CD4-positive, alpha-beta T cell (primary cell): ENCODE measurements at regions not wholly inside any gene's neighbourhood (a gene's known extent, or its start where the extent isn't known, plus 50 kb on each side); places are given as distances from the start of the nearest gene placed in this dataset.

Experiments used
- ATAC-seq: fragments of 200-7000 bp; cut with Tn5 transposase; one replicate; pipeline ENCODE4 v1.10.0; 2022; ENCODE audit warnings: mild to moderate bottlenecking; ENCODE audit not compliant: poor library complexity
- CTCF ChIA-PET: fragments of 350-600 bp; sonication (Branson Sonifier 250); formaldehyde crosslinking; loops from one replicate; lab custom pipeline; 2021; ENCODE audit warnings: antibody characterized with exemption, inconsistent platforms; lab: Charles Lee
- POLR2A ChIA-PET: fragments of 350-600 bp; sonication (Branson Sonifier 250); formaldehyde crosslinking; loops from one replicate; lab custom pipeline; 2021; ENCODE audit warnings: antibody characterized with exemption, inconsistent platforms; lab: Charles Lee
- DNase-seq, 14 experiments: peaks; one replicate each; pipeline ENCODE4 v3.0.0-alpha.2; 2013 to 2020; ENCODE audit warnings: mixed read lengths in 2 of 14
- H3K27ac ChIP-seq, 2 donors: one replicate each; pipeline versions ENCODE4 v1.5.1 to v1.7.0; 2013; ENCODE audit warnings: low read length in 2 of 2, low read depth in 1 of 2, mild to moderate bottlenecking in 1 of 2
- H3K27me3 ChIP-seq, 2 experiments: 1 replicate in 1 of 2; 2 replicates in 1 of 2; pipeline versions ENCODE4 v1.6.1 to v1.7.0; 2013; ENCODE audit warnings: low read length in 2 of 2, control low read depth in 1 of 2, mild to moderate bottlenecking in 1 of 2, moderate library complexity in 1 of 2; ENCODE audit not compliant: insufficient read depth in 2 of 2, control insufficient read depth in 1 of 2
- H3K36me3 ChIP-seq: one replicate; pipeline ENCODE4 v1.6.1; 2013; ENCODE audit warnings: low read length, control low read depth; ENCODE audit not compliant: insufficient read depth
- H3K4me1 ChIP-seq: one replicate; pipeline ENCODE4 v1.6.1; 2013; ENCODE audit warnings: low read length, control low read depth; ENCODE audit not compliant: insufficient read depth
- H3K4me3 ChIP-seq: one replicate; pipeline ENCODE4 v1.5.1; 2013; ENCODE audit warnings: mild to moderate bottlenecking, low read length, moderate library complexity
- H3K9me3 ChIP-seq, 2 experiments: 1 replicate in 1 of 2; 2 replicates in 1 of 2; pipeline versions ENCODE4 v1.6.1 to v1.7.0; 2013; ENCODE audit warnings: low read length in 2 of 2, mild to moderate bottlenecking in 2 of 2, control low read depth in 1 of 2, moderate library complexity in 1 of 2; ENCODE audit not compliant: control insufficient read depth in 1 of 2, insufficient read depth in 1 of 2
- H3K27ac Mint-ChIP-seq: one replicate; pipeline ENCODE4 v1.8.0; 2020; ENCODE audit warnings: mixed read lengths
- H3K27me3 Mint-ChIP-seq: one replicate; pipeline ENCODE4 v1.8.0; 2021; ENCODE audit warnings: mixed read lengths
- H3K36me3 Mint-ChIP-seq: one replicate; pipeline ENCODE4 v1.8.0; 2021; ENCODE audit warnings: low read depth, mixed read lengths
- H3K4me1 Mint-ChIP-seq: one replicate; pipeline ENCODE4 v1.8.0; 2021; ENCODE audit warnings: low read depth, mixed read lengths
- H3K4me3 Mint-ChIP-seq: one replicate; pipeline ENCODE4 v1.8.0; 2020; ENCODE audit warnings: mild to moderate bottlenecking, mixed read lengths
- H3K9me3 Mint-ChIP-seq: one replicate; pipeline ENCODE4 v1.8.0; 2020; ENCODE audit warnings: mixed read lengths
- intact Hi-C, 2 experiments: fragments of 100-400 bp; cut with DNase I in 1 of 2; cut with micrococcal nuclease in 1 of 2; formaldehyde crosslinking; loops; one replicate each; pipeline versions ENCODE4 v1.15.1 to v1.9.0; 2023 to 2025; cut with DNase I, micrococcal nuclease
- TF ChIP-seq, protein P1 (sequence below): fragments of 200-600 bp; IDR thresholded peaks from one replicate; pipeline ENCODE4 v1.8.0; 2022; ENCODE audit warnings: antibody characterized with exemption, mild to moderate bottlenecking

DNA sequence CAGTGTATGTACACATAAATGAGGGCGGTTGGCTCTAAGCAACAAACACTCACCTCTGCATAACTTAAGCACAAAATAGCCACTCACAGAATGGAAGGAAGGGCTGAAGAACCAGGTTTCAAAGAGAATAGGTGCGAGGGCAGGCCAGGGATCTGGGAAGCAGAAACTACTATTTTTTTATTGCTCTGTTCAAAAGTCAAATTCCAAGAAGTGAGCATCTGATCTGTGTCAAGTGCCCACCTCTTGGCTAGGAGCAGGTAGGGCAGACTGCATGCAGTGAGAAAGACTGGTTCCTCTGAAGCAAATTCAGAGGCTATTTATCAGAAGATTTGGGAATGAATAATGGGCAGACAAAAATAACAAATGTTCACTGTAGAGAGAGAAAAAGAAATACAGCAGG, 336.4 kb upstream of the CTNNB1 start:
- TF ChIP-seq, protein P1, sequence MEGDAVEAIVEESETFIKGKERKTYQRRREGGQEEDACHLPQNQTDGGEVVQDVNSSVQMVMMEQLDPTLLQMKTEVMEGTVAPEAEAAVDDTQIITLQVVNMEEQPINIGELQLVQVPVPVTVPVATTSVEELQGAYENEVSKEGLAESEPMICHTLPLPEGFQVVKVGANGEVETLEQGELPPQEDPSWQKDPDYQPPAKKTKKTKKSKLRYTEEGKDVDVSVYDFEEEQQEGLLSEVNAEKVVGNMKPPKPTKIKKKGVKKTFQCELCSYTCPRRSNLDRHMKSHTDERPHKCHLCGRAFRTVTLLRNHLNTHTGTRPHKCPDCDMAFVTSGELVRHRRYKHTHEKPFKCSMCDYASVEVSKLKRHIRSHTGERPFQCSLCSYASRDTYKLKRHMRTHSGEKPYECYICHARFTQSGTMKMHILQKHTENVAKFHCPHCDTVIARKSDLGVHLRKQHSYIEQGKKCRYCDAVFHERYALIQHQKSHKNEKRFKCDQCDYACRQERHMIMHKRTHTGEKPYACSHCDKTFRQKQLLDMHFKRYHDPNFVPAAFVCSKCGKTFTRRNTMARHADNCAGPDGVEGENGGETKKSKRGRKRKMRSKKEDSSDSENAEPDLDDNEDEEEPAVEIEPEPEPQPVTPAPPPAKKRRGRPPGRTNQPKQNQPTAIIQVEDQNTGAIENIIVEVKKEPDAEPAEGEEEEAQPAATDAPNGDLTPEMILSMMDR: no peak
- Mint-ChIP-seq H3K4me3 (no peak overlapping the region), H3K27ac (no peak overlapping the region), H3K36me3 (no peaks in the 10 kb centered on the region), H3K4me1 (no peaks in the 10 kb centered on the region), H3K27me3 (peaks cover 17% of the 10 kb centered on the region), H3K9me3 (no peaks in the 10 kb centered on the region)
- no peaks in the 10 kb centered on the region for H3K36me3 ChIP-seq
- H3K4me3 ChIP-seq: no peak overlapping the region
- no peak for ATAC-seq
- intact Hi-C loops: no loop called here
- no peak for DNase-seq
- POLR2A ChIA-PET: no interaction called here
- CTCF ChIA-PET: no interaction called here
- H3K27me3 ChIP-seq: no peaks in the 10 kb centered on the region
- H3K4me1 ChIP-seq: no peaks in the 10 kb centered on the region
- H3K27ac ChIP-seq: no peak overlapping the region
- H3K9me3 ChIP-seq: no peaks in the 10 kb centered on the region

DNA sequence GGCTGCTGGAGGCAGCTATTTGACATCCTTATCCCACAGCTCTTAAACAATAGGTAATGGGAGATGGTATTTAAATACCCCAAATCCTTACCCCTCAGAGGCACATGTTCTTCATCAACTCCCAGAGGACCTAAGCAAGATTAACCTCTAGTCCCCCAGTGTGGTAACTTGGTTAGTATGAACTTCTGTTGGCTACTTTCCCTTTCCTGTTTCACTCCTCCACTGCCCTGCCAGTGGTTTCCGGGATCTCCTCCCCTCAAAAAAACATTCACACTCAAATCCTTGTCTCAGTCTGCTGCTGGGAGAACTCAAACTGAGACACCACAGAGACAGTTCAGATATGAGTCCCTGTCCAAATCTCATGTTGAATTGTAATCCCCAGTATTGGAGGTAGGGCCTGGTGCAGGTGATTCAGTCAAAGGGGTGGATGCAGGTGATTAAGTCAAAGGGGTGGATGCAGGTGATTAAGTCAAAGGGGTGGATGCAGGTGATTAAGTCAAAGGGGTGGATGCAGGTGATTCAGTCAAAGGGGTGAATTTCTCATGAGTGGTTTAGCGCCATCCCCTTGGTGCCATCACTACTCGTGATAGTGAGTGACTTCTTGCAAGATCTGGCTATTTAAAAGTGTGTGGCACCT, 335.0 kb upstream of the CTNNB1 start:
- POLR2A ChIA-PET: no interaction called here
- no peak for DNase-seq
- H3K36me3 Mint-ChIP-seq: no peaks in the 10 kb centered on the region
- Histone ChIP-seq H3K4me3 (no peak overlapping the region), H3K36me3 (no peaks in the 10 kb centered on the region), H3K27me3 (no peaks in the 10 kb centered on the region), H3K4me1 (no peaks in the 10 kb centered on the region), H3K9me3 (no peaks in the 10 kb centered on the region), H3K27ac (no peak overlapping the region)
- TF ChIP-seq, protein P1: no peak
- CTCF ChIA-PET: no interaction called here
- intact Hi-C loops: no loop called here
- no peak overlapping the region for H3K27ac Mint-ChIP-seq
- no peak for ATAC-seq
- H3K9me3 Mint-ChIP-seq: no peaks in the 10 kb centered on the region
- H3K4me3 Mint-ChIP-seq: no peak overlapping the region
- no peaks in the 10 kb centered on the region for H3K4me1 Mint-ChIP-seq
- H3K27me3 Mint-ChIP-seq: peaks cover 27% of the 10 kb centered on the region

DNA sequence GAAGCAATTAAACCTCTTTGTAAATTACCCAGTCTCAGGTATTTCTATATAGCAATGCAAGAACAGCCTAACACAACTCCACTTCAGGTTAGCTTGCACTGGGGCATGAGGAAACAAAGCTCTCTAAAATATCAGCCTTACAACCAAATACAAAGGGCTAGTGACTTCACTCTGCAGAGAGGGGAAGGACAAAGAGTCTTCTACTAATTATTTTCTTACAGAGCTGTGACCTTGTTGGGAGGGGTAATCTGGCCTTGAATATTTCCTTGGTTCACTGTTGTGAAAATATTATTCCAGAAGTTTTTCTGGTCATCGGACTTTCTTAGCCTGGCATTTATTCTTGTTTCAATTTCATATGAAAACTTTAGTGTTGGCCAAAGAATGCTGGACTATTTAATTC, 334.4 kb upstream of the CTNNB1 start:
- no peak overlapping the region for H3K4me3 ChIP-seq
- no peak overlapping the region for H3K27ac ChIP-seq
- Mint-ChIP-seq H3K36me3 (no peaks in the 10 kb centered on the region), H3K27me3 (peaks cover 32% of the 10 kb centered on the region), H3K9me3 (no peaks in the 10 kb centered on the region), H3K4me3 (no peak overlapping the region), H3K27ac (no peak overlapping the region), H3K4me1 (no peaks in the 10 kb centered on the region)
- DNase-seq (no peak), ATAC-seq (no peak)
- no peaks in the 10 kb centered on the region for H3K36me3 ChIP-seq
- ChIA-PET POLR2A (no interaction called here), CTCF (no interaction called here)
- no peaks in the 10 kb centered on the region for H3K4me1 ChIP-seq
- H3K9me3 ChIP-seq: no peaks in the 10 kb centered on the region
- no peaks in the 10 kb centered on the region for H3K27me3 ChIP-seq
- TF ChIP-seq, protein P1: no peak
- intact Hi-C loops: no loop called here
